ENCODE measurements at regions not wholly inside any gene's neighbourhood (a gene's known extent, or its start where the extent isn't known, plus 50 kb on each side); places are given as distances from the start of the nearest gene placed in this dataset.
A peak's percentile ranks its signal among the peaks of the same experiment; 100 is the strongest.
"Not testable (repeated sequence)": the region's sequence is repeated elsewhere in the genome, so short reads cannot be mapped to it uniquely, and the experiment has no call there.

DNA sequence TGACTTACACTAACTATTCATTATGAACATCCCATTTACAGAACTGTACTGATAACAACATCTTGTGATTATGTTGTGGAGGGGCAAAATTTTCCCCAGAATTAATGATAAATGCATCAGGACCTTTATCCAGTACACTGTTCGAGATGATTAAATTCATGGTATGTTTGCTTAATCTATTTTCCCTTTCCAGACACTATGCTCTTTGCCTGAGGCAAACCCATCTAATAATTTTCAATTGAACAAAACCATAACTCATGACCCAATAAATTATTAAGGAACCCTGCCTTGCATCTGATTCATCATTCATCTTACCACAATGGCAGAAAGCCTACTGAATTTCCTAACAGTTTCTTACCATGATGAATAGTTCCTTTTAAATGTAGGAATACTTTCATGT, 385.0 kb downstream of the DSEL start:
- no peak for DNase-seq

- DNase-seq: not testable (repeated sequence)
Observed at GRCh38 chr18:67126751-67127150, 389.8 kb downstream of the DSEL start.

DNA sequence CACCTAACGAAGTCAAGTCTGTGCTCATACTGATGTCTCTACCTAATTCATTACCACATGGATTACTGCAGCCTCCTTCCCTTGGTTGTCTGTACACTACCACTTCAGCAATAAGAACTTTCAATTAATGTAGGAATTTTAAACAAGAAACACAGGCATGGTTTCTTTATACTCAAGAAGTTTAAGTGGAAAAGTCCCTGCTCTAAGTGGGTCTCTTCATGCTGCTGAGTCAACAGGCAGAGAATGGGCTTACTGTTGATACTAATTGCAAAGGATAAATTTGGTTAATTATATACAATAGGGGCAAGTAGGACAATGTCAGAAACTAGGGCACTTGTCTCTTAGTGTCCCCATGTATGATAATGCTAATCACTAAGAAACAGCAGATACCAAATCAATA, 392.6 kb downstream of the DSEL start:
- DNase-seq: no peak

GRCh38 chr18:67117804-67118203, 398.7 kb downstream of the DSEL start:
- DNase-seq: no peak

GRCh38 chr18:67109535-67109934, 407.0 kb downstream of the DSEL start:
- no peak for DNase-seq

GRCh38 chr18:67108894-67109293, 407.6 kb downstream of the DSEL start:
- DNase-seq: no peak

- peak; percentile 26 for DNase-seq
Observed at GRCh38 chr18:67104700-67105284, 411.7 kb downstream of the DSEL start.

DNA sequence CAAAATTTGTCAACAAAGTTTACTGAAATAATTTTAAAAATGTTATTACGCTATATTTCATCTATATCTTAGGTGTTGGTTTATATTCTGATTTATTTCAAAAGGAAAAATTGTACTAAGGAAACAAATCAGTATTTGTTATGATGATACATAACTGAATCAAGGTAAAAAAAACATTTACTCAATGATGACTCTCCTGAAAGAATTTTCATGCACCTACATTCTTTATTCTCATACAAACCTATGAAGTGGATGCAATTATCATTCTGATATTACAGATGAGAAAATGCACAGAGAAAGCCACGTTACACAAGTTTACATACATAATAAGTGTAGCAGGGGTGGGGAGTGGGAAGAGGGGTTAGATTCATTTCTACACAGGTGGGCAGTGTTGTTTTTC, 422.4 kb downstream of the DSEL start:
- no peak for DNase-seq

DNA sequence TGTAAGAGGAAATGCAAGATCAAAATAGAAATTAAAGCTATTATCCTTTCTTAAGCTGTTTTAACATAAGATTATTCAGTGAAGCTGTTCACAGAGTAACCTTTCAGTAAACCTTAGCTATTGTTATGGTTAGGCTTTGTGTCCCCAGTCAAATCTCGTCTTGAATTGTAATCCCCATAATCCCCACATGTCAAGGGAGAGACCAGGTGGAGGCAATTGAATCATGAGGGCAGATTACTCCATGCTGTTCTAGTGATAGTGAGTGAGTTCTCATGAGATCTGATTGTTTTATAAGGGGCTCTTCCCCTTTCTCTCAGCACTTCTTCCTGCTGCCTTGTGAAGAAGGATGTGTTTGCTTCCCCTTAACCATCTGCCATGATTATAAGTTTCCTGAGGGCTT, 424.4 kb downstream of the DSEL start:
- no peak for DNase-seq

DNA sequence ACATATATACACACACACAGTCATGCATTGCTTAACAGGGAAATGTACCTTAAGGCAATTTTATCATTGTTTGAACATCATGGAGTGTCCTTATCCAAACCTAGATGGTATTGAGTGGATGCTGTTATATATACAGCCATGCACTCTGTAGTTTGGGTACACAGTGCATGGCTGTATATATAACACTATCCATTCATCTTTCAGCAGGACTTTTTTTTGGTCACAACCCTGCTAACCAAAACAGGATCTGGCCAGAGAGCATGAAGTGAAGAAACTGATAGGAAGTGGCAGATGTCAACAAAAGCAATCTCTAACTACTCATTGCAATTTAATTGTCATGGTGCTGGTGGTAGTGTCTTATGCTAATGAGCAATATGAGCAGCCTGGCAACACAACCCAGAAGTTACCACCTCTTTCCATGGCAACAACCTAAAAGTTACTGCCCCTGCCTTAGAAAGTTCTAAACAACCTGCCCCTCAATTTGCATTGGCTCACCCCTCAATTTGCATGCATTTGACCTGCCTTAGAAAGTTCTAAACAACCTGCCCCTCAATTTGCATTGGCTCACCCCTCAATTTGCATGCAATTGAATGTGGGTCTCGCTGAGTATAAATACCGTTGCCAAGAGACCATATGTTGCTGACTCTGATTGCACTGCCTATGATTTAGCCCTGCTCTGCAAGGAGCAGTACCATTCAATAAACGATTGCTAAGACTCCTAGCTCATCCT, 434.9 kb downstream of the DSEL start:
- DNase-seq: no peak

DNA sequence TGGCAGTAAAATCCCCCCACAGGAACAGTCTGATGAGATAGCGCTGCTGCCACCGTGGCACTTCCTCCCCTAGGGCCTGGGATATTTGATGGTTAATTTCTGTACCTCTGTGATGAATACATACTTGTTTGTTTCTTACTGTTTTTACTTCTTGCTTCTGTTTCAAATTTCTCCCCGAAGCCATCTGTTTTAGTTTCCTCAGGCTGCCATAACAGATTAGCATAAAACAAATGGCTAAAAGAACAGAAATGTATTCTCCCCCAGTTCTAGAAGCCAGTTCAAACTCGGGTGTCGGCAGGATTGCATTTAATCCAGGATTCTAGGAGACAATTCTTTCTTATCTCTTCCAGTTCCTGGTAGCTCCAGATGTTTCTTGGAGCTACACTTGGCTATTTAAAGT, 435.9 kb downstream of the DSEL start:
- DNase-seq: no peak

DNA sequence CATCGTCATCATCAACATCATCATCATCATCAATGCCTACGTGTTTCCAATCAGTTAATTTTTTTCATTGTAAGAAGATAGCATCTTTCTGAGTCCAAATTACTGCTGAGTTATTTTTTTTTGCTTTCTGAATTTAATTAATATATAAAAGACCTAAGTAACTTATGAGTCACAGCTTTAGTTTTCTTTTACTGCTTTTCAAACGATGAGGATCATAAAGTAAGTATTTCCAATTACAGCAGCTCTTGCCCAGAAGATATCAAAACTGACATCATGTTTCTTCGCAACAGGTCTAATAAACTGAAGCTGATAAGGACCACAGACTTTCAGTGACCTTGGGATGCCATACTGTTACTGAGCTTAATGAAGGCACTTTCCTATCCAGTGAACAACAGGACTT, 442.2 kb downstream of the DSEL start:
- DNase-seq: no peak

GRCh38 chr18:67072791-67073190, 443.7 kb downstream of the DSEL start:
- no peak for DNase-seq

DNA sequence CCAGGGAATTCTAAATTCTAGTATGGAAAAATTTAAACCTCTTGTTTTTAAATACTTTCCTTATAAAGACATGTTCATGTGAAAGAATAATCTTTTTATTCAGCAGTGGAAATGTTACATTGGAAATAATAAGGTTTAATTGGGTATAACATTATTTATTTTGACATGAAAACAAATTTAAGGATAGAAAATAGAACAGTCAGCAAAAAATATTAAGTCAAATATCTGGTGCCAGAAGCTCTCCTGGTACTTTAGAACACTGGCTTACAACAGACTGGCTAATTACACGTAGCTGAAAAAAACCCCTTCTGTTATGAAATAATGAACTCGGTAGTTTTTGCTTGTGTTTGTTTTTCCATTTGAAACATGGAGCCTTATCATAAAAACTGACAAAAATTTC, 447.9 kb downstream of the DSEL start:
- no peak for DNase-seq

GRCh38 chr18:67047334-67047733, 443.4 kb upstream of the CDH19 start:
- DNase-seq: no peak

DNA sequence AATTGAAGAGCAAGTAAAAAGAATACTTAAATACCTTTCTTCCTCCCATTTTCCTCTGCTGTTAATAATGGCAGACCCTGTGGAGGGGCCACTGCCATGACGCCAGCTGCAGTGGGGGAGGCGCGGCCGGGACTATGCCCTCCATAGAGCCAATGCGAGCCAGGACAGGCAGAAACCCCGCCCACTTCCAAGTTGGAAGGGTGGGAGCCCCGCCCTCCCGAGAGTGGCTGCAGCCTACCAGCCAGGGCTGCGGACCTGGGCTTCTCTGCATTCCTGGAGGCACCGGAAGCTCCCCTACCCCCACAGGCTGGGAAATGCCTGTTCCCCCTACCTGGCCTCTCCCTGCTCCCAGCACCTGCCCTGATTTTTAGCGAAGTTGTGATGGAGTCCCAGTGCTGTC, 439.4 kb upstream of the CDH19 start:
- no peak for DNase-seq

GRCh38 chr18:67041334-67041733, 437.4 kb upstream of the CDH19 start:
- no peak for DNase-seq

- no peak for DNase-seq
Observed at GRCh38 chr18:67035026-67035425, 431.1 kb upstream of the CDH19 start.

GRCh38 chr18:67023059-67023458, 419.2 kb upstream of the CDH19 start:
- DNase-seq: no peak

- no peak for DNase-seq
Observed at GRCh38 chr18:67010919-67011318, 407.0 kb upstream of the CDH19 start.

DNA sequence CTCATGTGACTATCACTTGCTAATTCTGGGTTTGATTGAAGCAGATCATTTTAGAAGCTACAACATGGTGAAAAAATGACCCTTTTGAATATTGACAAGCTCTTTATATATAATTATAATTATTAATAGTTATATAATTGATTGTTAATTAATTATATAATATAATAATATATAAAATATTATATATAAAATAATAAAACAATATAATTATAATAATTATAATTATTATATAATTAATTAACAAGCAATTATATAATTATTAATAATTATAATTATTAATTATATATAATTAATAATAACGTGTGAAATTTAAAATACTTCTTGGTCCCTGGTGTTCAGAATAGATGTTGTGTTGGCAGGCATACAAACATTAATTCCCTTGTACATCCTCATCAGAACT, 404.1 kb upstream of the CDH19 start:
- no peak for DNase-seq

- no peak for DNase-seq
Observed at GRCh38 chr18:67007085-67007484, 403.2 kb upstream of the CDH19 start.

- DNase-seq: no peak
Observed at GRCh38 chr18:67001052-67001451, 397.2 kb upstream of the CDH19 start.

GRCh38 chr18:66999003-66999402, 395.1 kb upstream of the CDH19 start:
- DNase-seq: no peak

GRCh38 chr18:66995270-66995669, 391.4 kb upstream of the CDH19 start:
- no peak for DNase-seq

Measured in SHP77 treated with DMSO at 0.1 percent for 48 hours (cell line).